Vagina (tissue), 2 donors: ENCODE measurements at regions not wholly inside any gene's neighbourhood (a gene's known extent, or its start where the extent isn't known, plus 50 kb on each side); places are given as distances from the start of the nearest gene placed in this dataset.

Experiments used
- POLR2A ChIP-seq, 2 donors: fragments of 450-650 bp; IDR thresholded peaks; one replicate each; pipeline ENCODE4 v1.6.1; 2017; ENCODE audit warnings: antibody characterized with exemption in 2 of 2, mild to moderate bottlenecking in 2 of 2, moderate library complexity in 2 of 2
- POLR2AphosphoS5 ChIP-seq, 2 donors: sonication (generic); formaldehyde crosslinking; IDR thresholded peaks; one replicate each; pipeline ENCODE4 v1.9.0; 2017; ENCODE audit warnings: antibody characterized with exemption in 2 of 2, mild to moderate bottlenecking in 2 of 2, low read depth in 1 of 2; ENCODE audit not compliant: insufficient read depth in 1 of 2
- TF ChIP-seq, protein P1 (sequence below), 3 experiments: fragments of 450-650 bp in 2 of 3; fragments of 200-600 bp in 1 of 3; sonication (generic) in 1 of 3; IDR thresholded peaks; one replicate each; pipeline ENCODE4 v1.5.1; 2017 to 2019; ENCODE audit warnings: antibody characterized with exemption in 3 of 3, mild to moderate bottlenecking in 2 of 3, moderate library complexity in 2 of 3

- TF ChIP-seq POLR2A (IDR thresholded peaks at IDR 0.05), result no peak
- no peak for TF ChIP-seq POLR2AphosphoS5 (IDR thresholded peaks at IDR 0.05; ENCODE audit: insufficient read depth in 1 of 2, low read depth in 1 of 2)
- TF ChIP-seq, protein P1, sequence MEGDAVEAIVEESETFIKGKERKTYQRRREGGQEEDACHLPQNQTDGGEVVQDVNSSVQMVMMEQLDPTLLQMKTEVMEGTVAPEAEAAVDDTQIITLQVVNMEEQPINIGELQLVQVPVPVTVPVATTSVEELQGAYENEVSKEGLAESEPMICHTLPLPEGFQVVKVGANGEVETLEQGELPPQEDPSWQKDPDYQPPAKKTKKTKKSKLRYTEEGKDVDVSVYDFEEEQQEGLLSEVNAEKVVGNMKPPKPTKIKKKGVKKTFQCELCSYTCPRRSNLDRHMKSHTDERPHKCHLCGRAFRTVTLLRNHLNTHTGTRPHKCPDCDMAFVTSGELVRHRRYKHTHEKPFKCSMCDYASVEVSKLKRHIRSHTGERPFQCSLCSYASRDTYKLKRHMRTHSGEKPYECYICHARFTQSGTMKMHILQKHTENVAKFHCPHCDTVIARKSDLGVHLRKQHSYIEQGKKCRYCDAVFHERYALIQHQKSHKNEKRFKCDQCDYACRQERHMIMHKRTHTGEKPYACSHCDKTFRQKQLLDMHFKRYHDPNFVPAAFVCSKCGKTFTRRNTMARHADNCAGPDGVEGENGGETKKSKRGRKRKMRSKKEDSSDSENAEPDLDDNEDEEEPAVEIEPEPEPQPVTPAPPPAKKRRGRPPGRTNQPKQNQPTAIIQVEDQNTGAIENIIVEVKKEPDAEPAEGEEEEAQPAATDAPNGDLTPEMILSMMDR (IDR thresholded peaks at IDR 0.05), result no peak
These were observed 538.7 kb upstream of the POU3F2 start for GRCh38 chr6:98295515-98296175.
